HL-60 (cell line): ENCODE measurements at regions not wholly inside any gene's neighbourhood (a gene's known extent, or its start where the extent isn't known, plus 50 kb on each side); places are given as distances from the start of the nearest gene placed in this dataset.

Experiments
- DNase-seq, 2 experiments: peaks; one replicate each; pipeline ENCODE4 v3.0.0-alpha.2; 2010 to 2020; ENCODE audit warnings: low read depth in 1 of 2, low spot score in 1 of 2
- H3K27ac ChIP-seq: fragments of 250-450 bp; sonication (Bioruptor Pico); replicated peaks from 2 replicates; pipeline ENCODE4 v1.5.1; 2020; ENCODE audit warnings: mild to moderate bottlenecking, moderate library complexity
- H3K27me3 ChIP-seq: fragments of 250-450 bp; sonication (Bioruptor Pico); 2 replicates; pipeline ENCODE4 v1.5.1; 2021; ENCODE audit warnings: mild to moderate bottlenecking, moderate library complexity; ENCODE audit not compliant: insufficient read depth, poor library complexity, severe bottlenecking
- H3K4me3 ChIP-seq: replicated peaks from 2 replicates; pipeline ENCODE4 v1.5.1; 2011; ENCODE audit warnings: mild to moderate bottlenecking, control low read depth, low read length; ENCODE audit not compliant: insufficient read depth
- GABPA ChIP-seq: IDR thresholded peaks from 2 replicates; pipeline ENCODE4 v1.6.1; 2012; ENCODE audit warnings: low read depth
- POLR2AphosphoS5 ChIP-seq: IDR thresholded peaks from 2 replicates; pipeline ENCODE4 v1.6.1; 2012; ENCODE audit warnings: low read depth
- SPI1 ChIP-seq: IDR thresholded peaks from 2 replicates; pipeline ENCODE4 v1.6.1; 2012; ENCODE audit warnings: low read depth, mild to moderate bottlenecking, borderline replicate concordance
- TF ChIP-seq, protein P1 (sequence below): IDR thresholded peaks from 2 replicates; pipeline ENCODE4 v1.6.1; 2012; ENCODE audit warnings: low read depth; ENCODE audit not compliant: insufficient replicate concordance
- TF ChIP-seq, protein P2 (sequence below): IDR thresholded peaks from one replicate; pipeline ENCODE4 v1.5.1; 2011; ENCODE audit warnings: low read length, control low read depth, inconsistent platforms; ENCODE audit not compliant: insufficient read depth

DNA sequence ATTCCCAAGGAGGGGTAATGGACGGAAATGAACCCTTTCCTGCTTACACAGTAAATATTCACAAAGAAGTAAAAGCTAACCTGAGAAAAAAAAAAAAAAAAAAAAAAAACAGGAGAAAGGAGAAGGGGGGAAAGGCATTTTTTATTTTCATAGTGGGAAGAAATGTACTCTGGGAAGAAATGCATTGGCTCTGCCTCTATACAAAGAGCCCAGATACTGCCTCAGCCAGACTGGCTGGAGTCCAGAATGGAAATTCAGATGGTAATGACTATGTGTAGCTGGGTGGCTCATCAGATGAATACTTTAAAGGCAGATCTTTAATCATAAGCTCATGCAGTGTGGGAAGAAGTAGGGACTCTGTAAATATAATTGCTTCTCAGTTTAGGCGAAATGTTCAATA lies 124.9 kb upstream of the ZNF608 start:
- Histone ChIP-seq H3K27me3 (no peaks in the 10 kb centered on the region), H3K27ac (no peak overlapping the region), H3K4me3 (no peak overlapping the region)
- DNase-seq = no peak
- no peak for TF ChIP-seq POLR2AphosphoS5
- TF ChIP-seq, protein P1, sequence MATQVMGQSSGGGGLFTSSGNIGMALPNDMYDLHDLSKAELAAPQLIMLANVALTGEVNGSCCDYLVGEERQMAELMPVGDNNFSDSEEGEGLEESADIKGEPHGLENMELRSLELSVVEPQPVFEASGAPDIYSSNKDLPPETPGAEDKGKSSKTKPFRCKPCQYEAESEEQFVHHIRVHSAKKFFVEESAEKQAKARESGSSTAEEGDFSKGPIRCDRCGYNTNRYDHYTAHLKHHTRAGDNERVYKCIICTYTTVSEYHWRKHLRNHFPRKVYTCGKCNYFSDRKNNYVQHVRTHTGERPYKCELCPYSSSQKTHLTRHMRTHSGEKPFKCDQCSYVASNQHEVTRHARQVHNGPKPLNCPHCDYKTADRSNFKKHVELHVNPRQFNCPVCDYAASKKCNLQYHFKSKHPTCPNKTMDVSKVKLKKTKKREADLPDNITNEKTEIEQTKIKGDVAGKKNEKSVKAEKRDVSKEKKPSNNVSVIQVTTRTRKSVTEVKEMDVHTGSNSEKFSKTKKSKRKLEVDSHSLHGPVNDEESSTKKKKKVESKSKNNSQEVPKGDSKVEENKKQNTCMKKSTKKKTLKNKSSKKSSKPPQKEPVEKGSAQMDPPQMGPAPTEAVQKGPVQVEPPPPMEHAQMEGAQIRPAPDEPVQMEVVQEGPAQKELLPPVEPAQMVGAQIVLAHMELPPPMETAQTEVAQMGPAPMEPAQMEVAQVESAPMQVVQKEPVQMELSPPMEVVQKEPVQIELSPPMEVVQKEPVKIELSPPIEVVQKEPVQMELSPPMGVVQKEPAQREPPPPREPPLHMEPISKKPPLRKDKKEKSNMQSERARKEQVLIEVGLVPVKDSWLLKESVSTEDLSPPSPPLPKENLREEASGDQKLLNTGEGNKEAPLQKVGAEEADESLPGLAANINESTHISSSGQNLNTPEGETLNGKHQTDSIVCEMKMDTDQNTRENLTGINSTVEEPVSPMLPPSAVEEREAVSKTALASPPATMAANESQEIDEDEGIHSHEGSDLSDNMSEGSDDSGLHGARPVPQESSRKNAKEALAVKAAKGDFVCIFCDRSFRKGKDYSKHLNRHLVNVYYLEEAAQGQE = no peak

DNA sequence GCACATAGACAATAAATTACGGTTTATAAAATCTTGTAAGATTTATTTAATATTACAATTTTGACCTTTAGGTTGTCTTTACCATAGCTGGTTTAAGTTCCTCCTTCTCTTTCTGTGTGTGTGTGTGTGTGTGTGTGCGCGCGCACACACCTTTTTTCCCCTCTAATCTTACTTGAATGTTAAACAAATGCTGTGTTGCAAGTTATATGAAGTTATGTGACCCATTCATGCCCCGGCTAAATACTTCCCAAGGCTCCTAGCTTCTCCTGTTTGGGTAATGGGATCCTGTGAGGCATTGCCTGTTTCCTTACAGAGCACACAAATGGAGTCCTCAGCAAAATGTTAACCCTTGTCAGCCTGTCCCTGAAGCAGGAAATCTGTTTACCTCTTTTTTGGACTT lies 125.6 kb upstream of the ZNF608 start:
- Histone ChIP-seq H3K27me3 (no peaks in the 10 kb centered on the region), H3K4me3 (no peak overlapping the region), H3K27ac (no peak overlapping the region)
- TF ChIP-seq SPI1 (no peak), GABPA (no peak), POLR2AphosphoS5 (no peak)
- TF ChIP-seq, protein P2, sequence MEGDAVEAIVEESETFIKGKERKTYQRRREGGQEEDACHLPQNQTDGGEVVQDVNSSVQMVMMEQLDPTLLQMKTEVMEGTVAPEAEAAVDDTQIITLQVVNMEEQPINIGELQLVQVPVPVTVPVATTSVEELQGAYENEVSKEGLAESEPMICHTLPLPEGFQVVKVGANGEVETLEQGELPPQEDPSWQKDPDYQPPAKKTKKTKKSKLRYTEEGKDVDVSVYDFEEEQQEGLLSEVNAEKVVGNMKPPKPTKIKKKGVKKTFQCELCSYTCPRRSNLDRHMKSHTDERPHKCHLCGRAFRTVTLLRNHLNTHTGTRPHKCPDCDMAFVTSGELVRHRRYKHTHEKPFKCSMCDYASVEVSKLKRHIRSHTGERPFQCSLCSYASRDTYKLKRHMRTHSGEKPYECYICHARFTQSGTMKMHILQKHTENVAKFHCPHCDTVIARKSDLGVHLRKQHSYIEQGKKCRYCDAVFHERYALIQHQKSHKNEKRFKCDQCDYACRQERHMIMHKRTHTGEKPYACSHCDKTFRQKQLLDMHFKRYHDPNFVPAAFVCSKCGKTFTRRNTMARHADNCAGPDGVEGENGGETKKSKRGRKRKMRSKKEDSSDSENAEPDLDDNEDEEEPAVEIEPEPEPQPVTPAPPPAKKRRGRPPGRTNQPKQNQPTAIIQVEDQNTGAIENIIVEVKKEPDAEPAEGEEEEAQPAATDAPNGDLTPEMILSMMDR = no peak
- TF ChIP-seq, protein P1 = no peak
- DNase-seq = no peak

DNA sequence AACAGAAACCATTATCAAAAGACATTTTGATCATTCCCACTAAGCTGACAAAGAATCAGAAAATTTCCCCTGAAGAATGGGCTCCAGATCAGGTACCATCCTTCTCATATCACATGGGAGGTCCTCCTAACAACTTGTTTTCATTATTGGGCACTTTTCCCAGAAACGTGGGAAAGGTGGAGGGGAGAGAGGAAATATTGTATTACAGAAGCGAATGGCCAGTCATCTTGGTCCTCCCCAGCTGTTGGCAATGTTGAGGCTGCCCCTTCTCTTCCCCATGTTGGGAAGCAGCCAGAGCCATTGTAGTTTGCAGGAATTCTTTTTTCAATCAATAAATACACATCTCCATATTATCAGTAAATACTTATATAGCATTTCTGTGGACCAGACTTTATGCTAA lies 126.2 kb upstream of the ZNF608 start:
- no peak overlapping the region for H3K27ac ChIP-seq
- H3K27me3 ChIP-seq = no peaks in the 10 kb centered on the region
- TF ChIP-seq SPI1 = no peak
- no peak for TF ChIP-seq GABPA
- TF ChIP-seq POLR2AphosphoS5 = no peak
- TF ChIP-seq, protein P1 = no peak
- TF ChIP-seq, protein P2 = no peak
- no peak for DNase-seq
- no peak overlapping the region for H3K4me3 ChIP-seq

DNA sequence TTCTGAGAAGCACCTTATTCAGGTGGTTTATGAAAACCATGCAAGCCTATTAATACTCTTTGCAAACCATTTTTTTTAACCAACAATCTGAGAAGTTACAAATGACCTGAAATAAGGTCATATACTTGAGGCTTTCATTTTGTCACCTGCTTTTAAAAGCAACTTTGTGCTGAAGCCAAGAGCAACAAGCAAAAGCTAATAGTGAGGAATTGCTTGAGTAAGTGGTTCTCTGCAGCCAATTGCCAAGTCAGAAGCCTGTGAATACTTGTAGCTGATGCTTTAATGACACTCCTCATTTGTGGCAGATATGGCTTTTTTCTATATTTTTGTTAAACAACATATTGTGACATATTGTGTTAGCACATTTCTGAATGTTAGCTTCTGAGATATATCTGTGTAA lies 126.7 kb upstream of the ZNF608 start:
- Histone ChIP-seq H3K27me3 (no peaks in the 10 kb centered on the region), H3K27ac (no peak overlapping the region), H3K4me3 (no peak overlapping the region)
- DNase-seq = no peak
- TF ChIP-seq GABPA (no peak), SPI1 (no peak), POLR2AphosphoS5 (no peak)
- TF ChIP-seq, protein P2 = no peak
- TF ChIP-seq, protein P1 = no peak
